ENCODE measurements at regions not wholly inside any gene's neighbourhood (a gene's known extent, or its start where the extent isn't known, plus 50 kb on each side); places are given as distances from the start of the nearest gene placed in this dataset.

DNA sequence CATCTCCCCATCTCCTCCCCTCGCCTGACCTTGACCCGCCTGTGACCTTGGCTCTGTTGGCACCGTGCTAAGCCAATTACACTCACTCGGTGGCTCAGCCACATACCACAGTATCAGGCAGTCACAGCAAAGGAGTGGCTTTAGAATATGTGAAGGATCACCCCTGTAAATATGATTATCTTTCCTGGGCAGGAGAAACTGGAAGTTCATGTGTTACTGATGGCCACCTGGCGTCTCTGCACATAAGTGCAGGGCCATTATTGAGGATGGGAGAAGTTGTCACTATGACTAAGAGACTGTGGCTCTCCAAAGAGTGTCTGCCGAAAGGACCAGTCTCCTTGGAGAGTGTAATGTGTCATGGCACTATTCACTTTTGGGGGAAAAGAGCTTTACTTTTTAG is 116.9 kb upstream of the S1PR3 start:
- H3K14ac ChIP-seq (ENCODE audit: insufficient read depth, low read length) = no peak overlapping the region
- H2BK20ac ChIP-seq (ENCODE audit: low read depth, low read length, poor library complexity, severe bottlenecking) = no peak overlapping the region
- no peaks in the 10 kb centered on the region for H3K4me1 ChIP-seq (ENCODE audit: insufficient read depth, low read length)
- no peak for DNase-seq
- H3K9me3 Mint-ChIP-seq = peaks cover 2% of the 10 kb centered on the region in 2 experiments; a peak in 4 of 5 replicates
- TF ChIP-seq, protein P1, sequence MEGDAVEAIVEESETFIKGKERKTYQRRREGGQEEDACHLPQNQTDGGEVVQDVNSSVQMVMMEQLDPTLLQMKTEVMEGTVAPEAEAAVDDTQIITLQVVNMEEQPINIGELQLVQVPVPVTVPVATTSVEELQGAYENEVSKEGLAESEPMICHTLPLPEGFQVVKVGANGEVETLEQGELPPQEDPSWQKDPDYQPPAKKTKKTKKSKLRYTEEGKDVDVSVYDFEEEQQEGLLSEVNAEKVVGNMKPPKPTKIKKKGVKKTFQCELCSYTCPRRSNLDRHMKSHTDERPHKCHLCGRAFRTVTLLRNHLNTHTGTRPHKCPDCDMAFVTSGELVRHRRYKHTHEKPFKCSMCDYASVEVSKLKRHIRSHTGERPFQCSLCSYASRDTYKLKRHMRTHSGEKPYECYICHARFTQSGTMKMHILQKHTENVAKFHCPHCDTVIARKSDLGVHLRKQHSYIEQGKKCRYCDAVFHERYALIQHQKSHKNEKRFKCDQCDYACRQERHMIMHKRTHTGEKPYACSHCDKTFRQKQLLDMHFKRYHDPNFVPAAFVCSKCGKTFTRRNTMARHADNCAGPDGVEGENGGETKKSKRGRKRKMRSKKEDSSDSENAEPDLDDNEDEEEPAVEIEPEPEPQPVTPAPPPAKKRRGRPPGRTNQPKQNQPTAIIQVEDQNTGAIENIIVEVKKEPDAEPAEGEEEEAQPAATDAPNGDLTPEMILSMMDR (conservative IDR thresholded peaks at IDR 0.05) = no peak
- no peak overlapping the region for H3K4me2 ChIP-seq (ENCODE audit: insufficient read depth, insufficient read length, low read length)
- H3K4me1 Mint-ChIP-seq = no peaks in the 10 kb centered on the region
- no peak overlapping the region for H2BK12ac ChIP-seq (ENCODE audit: insufficient read length, low read depth, low read length)
- no peak overlapping the region for H3K18ac ChIP-seq (ENCODE audit: insufficient read length, low read depth, low read length)
- H3K23me2 ChIP-seq (ENCODE audit: insufficient read length, low read depth, low read length, poor library complexity, severe bottlenecking) = no peaks in the 10 kb centered on the region
- no peak overlapping the region for H3K9ac ChIP-seq (ENCODE audit: extremely low read depth, insufficient read length, low read length)
- H3K4me3 Mint-ChIP-seq = no peak overlapping the region
- H3K27ac Mint-ChIP-seq = no peak overlapping the region; a peak in 1 of 7 replicates
- H3K27me3 ChIP-seq (ENCODE audit: insufficient read depth, low read length) = no peaks in the 10 kb centered on the region
- no peak overlapping the region for H3T11ph ChIP-seq (ENCODE audit: low read length)
- H3K27ac ChIP-seq (ENCODE audit: insufficient read length, low read depth, low read length) = no peak overlapping the region
- no peaks in the 10 kb centered on the region for H3K9me3 ChIP-seq (ENCODE audit: control insufficient read depth, low read depth, low read length)
- H3K79me2 ChIP-seq (ENCODE audit: insufficient read depth, low read length) = no peaks in the 10 kb centered on the region
- no peaks in the 10 kb centered on the region for H4K20me1 ChIP-seq (ENCODE audit: control insufficient read depth, insufficient read depth, insufficient read length)
- H3K36me3 Mint-ChIP-seq (ENCODE audit: insufficient read depth in 1 of 3, low read depth in 3 of 3) = peaks cover 0 to 2% (median 0%) of the 10 kb centered on the region in 3 experiments; a peak in 2 of 7 replicates
- peaks cover 4% of the 10 kb centered on the region for H3K27me3 Mint-ChIP-seq (ENCODE audit: low read depth)
- H4K91ac ChIP-seq (ENCODE audit: insufficient read length, low read depth, low read length) = no peak overlapping the region
- no peak overlapping the region for H3K23ac ChIP-seq (ENCODE audit: insufficient read length, low read depth, low read length)
- H4K8ac ChIP-seq (replicated peaks; ENCODE audit: insufficient read length, low read depth, low read length) = no peak overlapping the region
- no peak overlapping the region for H2BK15ac ChIP-seq (ENCODE audit: low read depth, low read length)
- no peak overlapping the region for H3K4ac ChIP-seq (ENCODE audit: low read depth, low read length)
- no CpG with 5 or more reads among the region's 6 CpGs for WGBS (ENCODE audit: extremely low coverage, insufficient read length, low lambda C conversion rate)
- no peak overlapping the region for H2AK5ac ChIP-seq (ENCODE audit: insufficient read length, low read length)
- H2AFZ ChIP-seq (ENCODE audit: low read length) = no peak overlapping the region
- H3K79me1 ChIP-seq (ENCODE audit: insufficient read depth, low read depth, low read length, poor library complexity, severe bottlenecking) = no peaks in the 10 kb centered on the region
- no peak overlapping the region for H2BK5ac ChIP-seq (ENCODE audit: insufficient read length, low read length)
- H4K5ac ChIP-seq (ENCODE audit: insufficient read length, low read depth, low read length) = no peak overlapping the region
- H2BK120ac ChIP-seq (ENCODE audit: low read depth, low read length, poor library complexity, severe bottlenecking) = no peak overlapping the region
- H3K56ac ChIP-seq (ENCODE audit: insufficient read length, low read depth, low read length) = no peak overlapping the region

Data from H9 (cell line).